Vagina (tissue), 2 donors: ENCODE measurements at regions not wholly inside any gene's neighbourhood (a gene's known extent, or its start where the extent isn't known, plus 50 kb on each side); places are given as distances from the start of the nearest gene placed in this dataset.

Source experiments
- POLR2AphosphoS5 ChIP-seq, 2 donors: sonication (generic); formaldehyde crosslinking; IDR thresholded peaks; one replicate each; pipeline ENCODE4 v1.9.0; 2017; ENCODE audit warnings: antibody characterized with exemption in 2 of 2, mild to moderate bottlenecking in 2 of 2, low read depth in 1 of 2; ENCODE audit not compliant: insufficient read depth in 1 of 2
- TF ChIP-seq, protein P1 (sequence below), 3 experiments: fragments of 450-650 bp in 2 of 3; fragments of 200-600 bp in 1 of 3; sonication (generic) in 1 of 3; IDR thresholded peaks; one replicate each; pipeline ENCODE4 v1.5.1; 2017 to 2019; ENCODE audit warnings: antibody characterized with exemption in 3 of 3, mild to moderate bottlenecking in 2 of 3, moderate library complexity in 2 of 3

DNA sequence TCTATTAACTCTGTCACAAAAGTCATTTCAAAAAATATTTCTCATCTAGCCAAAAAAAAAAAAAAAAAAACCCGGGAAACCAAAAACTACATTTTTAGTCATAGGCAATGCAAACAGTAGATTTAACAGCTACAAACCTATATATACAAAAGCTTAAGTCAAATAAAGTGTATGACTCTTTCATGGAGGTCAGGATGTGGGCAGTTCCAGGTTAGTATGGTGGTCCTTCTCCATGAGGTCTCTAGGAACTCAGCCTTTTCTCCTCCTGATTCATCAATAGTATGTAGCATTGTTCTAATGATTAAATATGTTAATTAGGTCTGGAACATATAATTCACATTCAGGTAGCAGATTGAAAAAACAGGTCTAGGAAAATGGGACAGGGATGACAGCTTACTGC, 586.5 kb downstream of the SLC16A7 start:
- TF ChIP-seq, protein P1, sequence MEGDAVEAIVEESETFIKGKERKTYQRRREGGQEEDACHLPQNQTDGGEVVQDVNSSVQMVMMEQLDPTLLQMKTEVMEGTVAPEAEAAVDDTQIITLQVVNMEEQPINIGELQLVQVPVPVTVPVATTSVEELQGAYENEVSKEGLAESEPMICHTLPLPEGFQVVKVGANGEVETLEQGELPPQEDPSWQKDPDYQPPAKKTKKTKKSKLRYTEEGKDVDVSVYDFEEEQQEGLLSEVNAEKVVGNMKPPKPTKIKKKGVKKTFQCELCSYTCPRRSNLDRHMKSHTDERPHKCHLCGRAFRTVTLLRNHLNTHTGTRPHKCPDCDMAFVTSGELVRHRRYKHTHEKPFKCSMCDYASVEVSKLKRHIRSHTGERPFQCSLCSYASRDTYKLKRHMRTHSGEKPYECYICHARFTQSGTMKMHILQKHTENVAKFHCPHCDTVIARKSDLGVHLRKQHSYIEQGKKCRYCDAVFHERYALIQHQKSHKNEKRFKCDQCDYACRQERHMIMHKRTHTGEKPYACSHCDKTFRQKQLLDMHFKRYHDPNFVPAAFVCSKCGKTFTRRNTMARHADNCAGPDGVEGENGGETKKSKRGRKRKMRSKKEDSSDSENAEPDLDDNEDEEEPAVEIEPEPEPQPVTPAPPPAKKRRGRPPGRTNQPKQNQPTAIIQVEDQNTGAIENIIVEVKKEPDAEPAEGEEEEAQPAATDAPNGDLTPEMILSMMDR (IDR thresholded peaks at IDR 0.05), result no peak
- TF ChIP-seq POLR2AphosphoS5 (IDR thresholded peaks at IDR 0.05; ENCODE audit: insufficient read depth in 1 of 2, low read depth in 1 of 2), result no peak
